GM10266 (cell line): ENCODE measurements at regions not wholly inside any gene's neighbourhood (a gene's known extent, or its start where the extent isn't known, plus 50 kb on each side); places are given as distances from the start of the nearest gene placed in this dataset.

Source experiments
- DNase-seq: peaks from one replicate; pipeline ENCODE4 v3.0.0; 2012; ENCODE audit errors: extremely low spot score
- TF ChIP-seq, protein P1 (sequence below): IDR thresholded peaks from 2 replicates; pipeline ENCODE4 v1.5.1; 2012; ENCODE audit warnings: mild to moderate bottlenecking, low read depth; ENCODE audit not compliant: control insufficient read depth, insufficient read depth; ENCODE audit errors: missing control alignments

DNA sequence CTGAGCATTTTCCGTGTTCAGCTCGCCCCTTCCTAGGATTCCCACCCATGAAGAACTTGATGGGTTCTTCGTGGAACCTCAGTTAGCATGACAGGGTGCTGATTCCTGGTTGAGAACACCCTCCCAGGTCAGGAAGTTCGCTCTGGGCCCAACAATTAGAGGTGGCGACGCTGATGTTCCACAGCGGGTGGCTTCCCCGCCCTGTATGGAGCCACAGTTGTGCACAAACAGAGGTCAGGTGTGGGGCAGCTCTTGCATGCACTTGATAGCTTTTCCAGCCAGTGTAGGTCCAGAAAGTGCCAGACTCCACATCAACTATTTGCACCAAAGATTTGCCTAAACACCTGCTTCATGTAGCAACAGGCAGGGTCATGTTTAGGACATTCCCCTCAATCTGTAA is 788.2 kb downstream of the MED13L start:
- no peak for DNase-seq
- TF ChIP-seq, protein P1, sequence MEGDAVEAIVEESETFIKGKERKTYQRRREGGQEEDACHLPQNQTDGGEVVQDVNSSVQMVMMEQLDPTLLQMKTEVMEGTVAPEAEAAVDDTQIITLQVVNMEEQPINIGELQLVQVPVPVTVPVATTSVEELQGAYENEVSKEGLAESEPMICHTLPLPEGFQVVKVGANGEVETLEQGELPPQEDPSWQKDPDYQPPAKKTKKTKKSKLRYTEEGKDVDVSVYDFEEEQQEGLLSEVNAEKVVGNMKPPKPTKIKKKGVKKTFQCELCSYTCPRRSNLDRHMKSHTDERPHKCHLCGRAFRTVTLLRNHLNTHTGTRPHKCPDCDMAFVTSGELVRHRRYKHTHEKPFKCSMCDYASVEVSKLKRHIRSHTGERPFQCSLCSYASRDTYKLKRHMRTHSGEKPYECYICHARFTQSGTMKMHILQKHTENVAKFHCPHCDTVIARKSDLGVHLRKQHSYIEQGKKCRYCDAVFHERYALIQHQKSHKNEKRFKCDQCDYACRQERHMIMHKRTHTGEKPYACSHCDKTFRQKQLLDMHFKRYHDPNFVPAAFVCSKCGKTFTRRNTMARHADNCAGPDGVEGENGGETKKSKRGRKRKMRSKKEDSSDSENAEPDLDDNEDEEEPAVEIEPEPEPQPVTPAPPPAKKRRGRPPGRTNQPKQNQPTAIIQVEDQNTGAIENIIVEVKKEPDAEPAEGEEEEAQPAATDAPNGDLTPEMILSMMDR: no peak

GRCh38 chr12:115485967-115486366 is 791.5 kb downstream of the MED13L start:
- no peak for DNase-seq
- TF ChIP-seq, protein P1: no peak

DNA sequence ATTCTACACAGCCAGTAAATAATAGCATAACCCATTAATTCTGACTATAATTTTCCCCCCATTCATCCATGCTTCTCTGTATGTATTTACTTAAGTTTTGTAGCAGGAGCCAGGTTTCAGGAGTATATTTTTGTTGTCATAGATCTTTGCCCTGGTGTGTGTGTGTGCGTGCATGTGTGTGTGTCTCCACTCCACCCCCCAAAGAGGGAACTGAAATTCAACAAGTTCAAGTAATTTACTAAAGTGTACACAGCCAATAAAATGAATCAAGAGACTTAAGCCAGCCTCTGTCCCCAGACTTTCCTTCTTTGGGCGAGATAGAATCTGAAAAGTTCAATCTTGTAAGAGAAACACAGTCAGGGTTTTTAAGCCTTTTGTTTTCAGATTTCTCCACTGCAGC is 792.0 kb downstream of the MED13L start:
- no peak for DNase-seq
- TF ChIP-seq, protein P1: no peak

DNA sequence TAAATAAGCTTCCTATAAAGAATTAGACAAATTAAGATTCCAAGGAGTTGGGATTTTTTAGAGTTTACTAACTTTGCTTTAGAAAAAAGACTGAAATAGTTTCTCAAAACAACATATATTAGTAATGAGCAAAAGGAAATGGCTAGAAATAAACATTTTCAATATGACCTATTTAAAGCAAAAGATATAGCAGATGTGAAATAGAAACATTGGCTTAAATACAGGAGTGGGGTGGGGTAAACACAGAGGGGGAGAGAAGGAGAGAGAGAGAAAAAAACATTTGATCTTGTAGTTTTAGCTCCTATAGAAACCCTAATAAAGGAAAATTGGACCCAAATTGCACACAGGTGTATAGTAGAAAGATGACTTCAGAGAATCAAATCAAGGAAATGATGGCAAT is 794.5 kb downstream of the MED13L start:
- no peak for DNase-seq
- TF ChIP-seq, protein P1: no peak

GRCh38 chr12:115481141-115481540 is 796.4 kb downstream of the MED13L start:
- DNase-seq: no peak
- TF ChIP-seq, protein P1: no peak

- TF ChIP-seq, protein P1: no peak
- no peak for DNase-seq
Observed at GRCh38 chr12:115478505-115478904, 794.5 kb upstream of the TBX3 start.

DNA sequence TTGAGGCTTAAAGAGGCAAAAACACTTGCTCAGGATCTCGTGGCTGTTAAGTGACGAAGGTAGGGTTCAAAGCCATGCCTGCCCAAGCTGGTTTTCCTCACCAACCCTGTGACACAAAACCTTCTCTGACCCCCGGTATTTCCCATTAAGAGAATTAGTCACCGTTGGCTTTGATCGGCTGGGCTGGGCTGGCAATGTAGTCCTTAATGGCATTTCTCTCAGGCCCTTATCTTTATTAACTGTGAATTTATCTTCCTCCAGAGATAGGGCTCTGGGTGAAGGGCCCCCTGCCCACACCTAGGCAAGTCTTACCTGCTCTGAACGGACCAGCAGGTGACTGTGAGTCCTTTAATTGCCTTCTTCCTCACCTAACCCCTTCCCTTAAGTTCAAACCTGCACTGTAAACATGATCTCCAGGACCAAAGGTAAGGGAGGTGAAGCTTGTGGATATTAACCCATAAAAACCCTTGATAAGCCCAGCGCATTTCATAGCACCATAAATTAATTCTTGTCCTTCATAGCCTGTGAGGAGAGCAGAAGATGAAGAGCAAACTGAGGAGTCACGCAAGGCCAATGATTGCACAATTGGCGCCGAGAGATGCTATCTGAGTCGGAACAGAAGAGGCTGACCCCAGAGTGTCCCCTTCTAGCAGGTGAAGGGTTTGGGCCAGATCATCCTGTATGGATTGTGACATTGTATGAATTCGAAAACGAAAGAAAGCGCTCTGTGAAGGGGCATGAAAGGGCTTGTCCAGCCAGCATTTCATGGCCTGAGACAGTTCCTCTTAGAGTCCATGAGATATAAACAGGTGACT is 790.8 kb upstream of the TBX3 start:
- TF ChIP-seq, protein P1: no peak
- no peak for DNase-seq
